ENCODE measurements at regions not wholly inside any gene's neighbourhood (a gene's known extent, or its start where the extent isn't known, plus 50 kb on each side); places are given as distances from the start of the nearest gene placed in this dataset.
"Not testable (repeated sequence)": the region's sequence is repeated elsewhere in the genome, so short reads cannot be mapped to it uniquely, and the experiment has no call there.

- DNase-seq (ENCODE audit: low read depth in 3 of 3) = no peak
Observed at GRCh38 chr3:72536878-72537267, 311.4 kb downstream of the SHQ1 start.

GRCh38 chr3:72536206-72536877 is 311.9 kb downstream of the SHQ1 start:
- no peak for DNase-seq (ENCODE audit: low read depth in 3 of 3)

- DNase-seq (ENCODE audit: low read depth in 3 of 3) = no peak
Observed at GRCh38 chr3:72535772-72536171, 312.5 kb downstream of the SHQ1 start.

- DNase-seq (ENCODE audit: low read depth in 3 of 3) = no peak
Observed at GRCh38 chr3:72533591-72534473, 314.4 kb downstream of the SHQ1 start.

GRCh38 chr3:72530426-72530825 is 317.8 kb downstream of the SHQ1 start:
- no peak for DNase-seq (ENCODE audit: low read depth in 3 of 3)

GRCh38 chr3:72529081-72529480 is 319.2 kb downstream of the SHQ1 start:
- no peak for DNase-seq (ENCODE audit: low read depth in 3 of 3)

GRCh38 chr3:72523429-72524151 is 324.7 kb downstream of the SHQ1 start:
- DNase-seq (ENCODE audit: low read depth in 3 of 3) = no peak

GRCh38 chr3:72520690-72521308 is 327.4 kb downstream of the SHQ1 start:
- DNase-seq (ENCODE audit: low read depth in 3 of 3) = peak; percentile 32 to 60 (median 42)

GRCh38 chr3:72519946-72520604 is 328.2 kb downstream of the SHQ1 start:
- DNase-seq (ENCODE audit: low read depth in 3 of 3) = no peak

- DNase-seq (ENCODE audit: low read depth in 3 of 3) = no peak
Observed at GRCh38 chr3:72517921-72518424, 330.3 kb downstream of the SHQ1 start.

- no peak for DNase-seq (ENCODE audit: low read depth in 3 of 3)
Observed at GRCh38 chr3:72517336-72517735, 330.9 kb downstream of the SHQ1 start.

GRCh38 chr3:72516361-72516760 is 331.9 kb downstream of the SHQ1 start:
- DNase-seq (ENCODE audit: low read depth in 3 of 3) = no peak

GRCh38 chr3:72515941-72516340 is 332.3 kb downstream of the SHQ1 start:
- DNase-seq (ENCODE audit: low read depth in 3 of 3) = no peak

- DNase-seq (ENCODE audit: low read depth in 3 of 3) = no peak
Observed at GRCh38 chr3:72515281-72515680, 333.0 kb downstream of the SHQ1 start.

- no peak for DNase-seq (ENCODE audit: low read depth in 3 of 3)
Observed at GRCh38 chr3:72510247-72510646, 338.0 kb downstream of the SHQ1 start.

GRCh38 chr3:72505539-72506405 is 342.5 kb downstream of the SHQ1 start:
- DNase-seq (ENCODE audit: low read depth in 3 of 3) = no peak

- not testable (repeated sequence) for DNase-seq (ENCODE audit: low read depth in 3 of 3)
Observed at GRCh38 chr3:72497501-72497900, 350.7 kb downstream of the SHQ1 start.

- DNase-seq (ENCODE audit: low read depth in 3 of 3) = no peak
Observed at GRCh38 chr3:72496051-72496670, 352.1 kb downstream of the SHQ1 start.

- DNase-seq (ENCODE audit: low read depth in 3 of 3) = no peak
Observed at GRCh38 chr3:72494626-72495025, 353.6 kb downstream of the SHQ1 start.

GRCh38 chr3:72494130-72494529 is 354.1 kb downstream of the SHQ1 start:
- DNase-seq (ENCODE audit: low read depth in 3 of 3) = no peak
